ENCODE measurements at regions not wholly inside any gene's neighbourhood (a gene's known extent, or its start where the extent isn't known, plus 50 kb on each side); places are given as distances from the start of the nearest gene placed in this dataset.
A peak's percentile ranks its signal among the peaks of the same experiment; 100 is the strongest.
"Not testable (repeated sequence)": the region's sequence is repeated elsewhere in the genome, so short reads cannot be mapped to it uniquely, and the experiment has no call there.

DNA sequence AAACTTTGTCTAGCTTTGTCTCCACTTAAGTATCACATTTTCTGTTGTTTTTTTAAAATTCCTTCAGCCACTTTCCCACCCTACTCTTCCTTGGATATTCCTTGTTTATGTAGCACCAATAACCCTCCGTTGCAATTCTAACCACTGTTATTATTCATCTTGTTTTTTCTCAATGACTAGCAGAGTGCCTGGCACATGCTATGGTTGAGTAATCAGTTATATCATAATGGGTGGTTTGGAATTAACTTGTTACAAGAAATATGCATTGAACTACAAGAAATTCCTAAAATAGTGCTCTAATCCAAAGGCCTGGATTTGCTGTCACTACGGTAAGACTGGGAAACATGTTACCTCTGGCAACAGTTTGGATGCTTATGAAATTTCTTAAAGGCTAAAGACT is 756.6 kb downstream of the NOVA1 start:
- no peak overlapping the region for H3K27ac ChIP-seq (ENCODE audit: low read length)
- H3K9me3 ChIP-seq (ENCODE audit: control insufficient read depth, low read depth, low read length): no peaks in the 10 kb centered on the region
- no peaks in the 10 kb centered on the region for H3K36me3 ChIP-seq (ENCODE audit: control insufficient read depth, low read depth, low read length)
- no peaks in the 10 kb centered on the region for H3K27me3 ChIP-seq (ENCODE audit: control insufficient read depth, insufficient read depth, low read length)
- no peak overlapping the region for H3K9ac ChIP-seq (ENCODE audit: low read length)
- H3K4me3 ChIP-seq (ENCODE audit: low read length): no peak overlapping the region
- peaks cover 5% of the 10 kb centered on the region for H3K4me1 ChIP-seq (ENCODE audit: control insufficient read depth, low read depth, low read length)

DNA sequence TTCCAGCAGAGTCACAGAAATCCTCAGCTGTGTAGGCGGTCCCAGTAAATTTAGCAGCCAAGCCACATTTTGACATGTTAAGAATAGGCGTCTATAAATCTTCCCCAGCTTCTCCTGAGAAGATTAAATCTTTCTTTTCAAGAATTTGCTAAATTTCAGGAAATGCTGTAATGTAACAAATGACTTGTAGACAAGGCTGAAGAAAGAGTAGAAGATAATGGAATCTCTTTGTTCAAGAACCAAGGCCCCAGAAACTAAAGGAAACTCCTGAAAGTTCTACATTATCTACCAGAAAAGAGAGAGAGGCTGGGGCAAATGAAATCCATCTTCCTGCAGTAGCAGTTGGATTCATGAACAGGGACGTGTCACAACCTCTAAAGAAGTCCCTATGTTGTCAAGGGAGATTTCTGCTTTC is 760.3 kb downstream of the NOVA1 start:
- H3K9me3 ChIP-seq (ENCODE audit: control insufficient read depth, low read depth, low read length): no peaks in the 10 kb centered on the region
- no peaks in the 10 kb centered on the region for H3K36me3 ChIP-seq (ENCODE audit: control insufficient read depth, low read depth, low read length)
- H3K27ac ChIP-seq (ENCODE audit: low read length): no peak overlapping the region
- no peak overlapping the region for H3K9ac ChIP-seq (ENCODE audit: low read length)
- H3K27me3 ChIP-seq (ENCODE audit: control insufficient read depth, insufficient read depth, low read length): no peaks in the 10 kb centered on the region
- peaks cover 6% of the 10 kb centered on the region for H3K4me1 ChIP-seq (ENCODE audit: control insufficient read depth, low read depth, low read length)
- H3K4me3 ChIP-seq (ENCODE audit: low read length): no peak overlapping the region

DNA sequence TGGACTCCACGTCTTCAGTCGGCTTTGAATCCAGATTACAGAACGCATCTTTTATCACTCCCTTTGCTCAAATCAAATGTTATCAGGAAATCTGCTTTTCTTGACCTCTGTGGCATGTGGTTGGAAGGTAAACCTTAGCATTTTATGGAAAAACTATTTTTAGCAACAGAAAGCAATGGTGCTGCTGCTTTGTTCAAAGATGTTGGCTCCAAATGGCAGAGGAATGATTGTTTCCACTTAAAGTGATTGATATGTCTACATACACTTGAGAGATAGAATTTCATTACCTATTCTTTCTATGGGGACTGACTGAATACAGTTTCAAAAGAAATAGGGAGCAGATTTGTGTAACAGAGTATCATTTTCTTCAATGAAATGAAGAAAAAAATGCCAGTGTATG is 761.2 kb downstream of the NOVA1 start:
- Histone ChIP-seq H3K4me1 (ENCODE audit: control insufficient read depth, low read depth, low read length) (peaks cover 4% of the 10 kb centered on the region), H3K27me3 (ENCODE audit: control insufficient read depth, insufficient read depth, low read length) (no peaks in the 10 kb centered on the region), H3K27ac (ENCODE audit: low read length) (no peak overlapping the region), H3K4me3 (ENCODE audit: low read length) (no peak overlapping the region), H3K9ac (ENCODE audit: low read length) (no peak overlapping the region), H3K36me3 (ENCODE audit: control insufficient read depth, low read depth, low read length) (no peaks in the 10 kb centered on the region), H3K9me3 (ENCODE audit: control insufficient read depth, low read depth, low read length) (no peaks in the 10 kb centered on the region)

DNA sequence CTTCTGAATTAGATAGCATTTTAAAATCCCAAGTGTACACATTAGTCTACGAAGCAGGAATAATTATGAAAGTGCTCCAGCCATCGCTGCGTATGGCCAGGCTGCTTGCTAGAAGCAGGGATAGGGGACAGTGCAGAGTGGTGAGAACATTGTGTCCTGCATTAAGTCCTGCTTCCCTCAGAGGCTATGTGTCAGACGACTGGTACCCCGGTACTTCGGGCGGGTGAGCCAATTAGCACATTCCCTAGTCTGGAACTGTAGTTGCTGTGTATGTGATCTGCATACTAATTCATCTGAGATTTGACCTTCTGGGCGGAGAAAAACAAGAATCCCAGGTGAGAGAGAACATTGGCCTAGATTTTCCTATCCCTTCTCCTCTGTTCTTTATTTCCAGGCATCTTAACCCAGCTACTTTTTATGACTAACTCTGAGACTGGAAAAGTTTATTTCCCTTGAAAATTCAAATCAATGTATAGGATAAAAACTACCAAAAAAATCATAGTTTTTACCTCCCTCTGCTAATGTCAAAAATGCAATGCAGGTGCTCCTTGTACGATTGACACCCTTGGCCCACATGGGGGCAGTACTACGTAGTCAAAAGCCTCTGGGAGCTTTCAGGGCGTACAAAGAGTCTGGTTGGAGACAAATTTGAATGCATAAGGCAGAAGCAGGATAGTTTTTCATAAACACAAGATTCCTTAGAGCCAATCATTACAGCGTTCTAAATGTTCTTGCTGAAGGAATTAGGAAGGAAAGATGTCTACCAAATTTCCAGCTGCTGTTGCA is 764.3 kb downstream of the NOVA1 start:
- H3K9ac ChIP-seq (ENCODE audit: low read length): peak overlapping the region; percentile 2
- H3K27me3 ChIP-seq (ENCODE audit: control insufficient read depth, insufficient read depth, low read length): no peaks in the 10 kb centered on the region
- no peaks in the 10 kb centered on the region for H3K36me3 ChIP-seq (ENCODE audit: control insufficient read depth, low read depth, low read length)
- H3K4me3 ChIP-seq (ENCODE audit: low read length): no peak overlapping the region
- no peak overlapping the region for H3K27ac ChIP-seq (ENCODE audit: low read length)
- H3K4me1 ChIP-seq (ENCODE audit: control insufficient read depth, low read depth, low read length): peaks cover 4% of the 10 kb centered on the region
- H3K9me3 ChIP-seq (ENCODE audit: control insufficient read depth, low read depth, low read length): no peaks in the 10 kb centered on the region

DNA sequence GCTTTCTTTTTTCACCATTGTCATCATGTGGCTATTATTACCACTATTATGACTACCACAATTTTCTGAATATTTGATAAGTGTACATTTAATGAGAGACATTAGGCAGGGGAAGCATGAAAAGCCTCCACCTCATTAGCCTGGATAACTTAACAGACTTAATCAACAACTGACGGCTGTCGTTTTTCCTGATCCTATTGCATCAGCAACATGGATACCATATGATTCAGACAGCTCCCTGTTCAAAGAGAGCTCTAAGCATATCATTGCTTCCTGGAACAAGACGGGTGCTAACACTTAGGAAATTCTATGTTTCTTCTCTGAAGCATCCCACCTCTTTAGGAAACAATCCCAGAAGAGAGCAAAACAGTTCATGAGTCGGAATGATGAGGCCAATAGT is 765.2 kb downstream of the NOVA1 start:
- Histone ChIP-seq H3K9me3 (ENCODE audit: control insufficient read depth, low read depth, low read length) (no peaks in the 10 kb centered on the region), H3K4me3 (ENCODE audit: low read length) (no peak overlapping the region), H3K27ac (ENCODE audit: low read length) (no peak overlapping the region), H3K4me1 (ENCODE audit: control insufficient read depth, low read depth, low read length) (peaks cover 4% of the 10 kb centered on the region), H3K9ac (ENCODE audit: low read length) (no peak overlapping the region), H3K27me3 (ENCODE audit: control insufficient read depth, insufficient read depth, low read length) (no peaks in the 10 kb centered on the region), H3K36me3 (ENCODE audit: control insufficient read depth, low read depth, low read length) (no peaks in the 10 kb centered on the region)

DNA sequence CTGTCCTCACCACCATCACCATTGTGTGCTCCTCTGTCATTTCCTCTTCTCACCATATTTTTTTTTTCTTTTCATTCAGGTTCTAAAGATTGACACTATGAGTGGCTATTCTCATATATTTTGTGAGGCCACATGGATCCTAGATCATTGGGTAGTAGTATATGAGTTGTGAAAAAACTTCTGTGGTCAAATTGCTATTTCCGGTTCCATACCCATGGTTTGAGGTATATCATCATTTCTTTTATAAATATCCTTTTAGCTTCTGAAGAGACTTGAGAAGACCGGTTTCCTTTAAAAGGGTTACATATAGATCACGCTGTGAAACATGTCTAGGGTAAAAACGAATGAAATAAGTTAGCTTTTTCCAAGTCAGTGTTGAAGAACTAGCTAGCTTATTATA is 769.3 kb downstream of the NOVA1 start:
- Histone ChIP-seq H3K9me3 (ENCODE audit: control insufficient read depth, low read depth, low read length) (no peaks in the 10 kb centered on the region), H3K36me3 (ENCODE audit: control insufficient read depth, low read depth, low read length) (no peaks in the 10 kb centered on the region), H3K27ac (ENCODE audit: low read length) (no peak overlapping the region), H3K4me1 (ENCODE audit: control insufficient read depth, low read depth, low read length) (peaks cover 3% of the 10 kb centered on the region), H3K27me3 (ENCODE audit: control insufficient read depth, insufficient read depth, low read length) (no peaks in the 10 kb centered on the region), H3K9ac (ENCODE audit: low read length) (no peak overlapping the region), H3K4me3 (ENCODE audit: low read length) (no peak overlapping the region)

DNA sequence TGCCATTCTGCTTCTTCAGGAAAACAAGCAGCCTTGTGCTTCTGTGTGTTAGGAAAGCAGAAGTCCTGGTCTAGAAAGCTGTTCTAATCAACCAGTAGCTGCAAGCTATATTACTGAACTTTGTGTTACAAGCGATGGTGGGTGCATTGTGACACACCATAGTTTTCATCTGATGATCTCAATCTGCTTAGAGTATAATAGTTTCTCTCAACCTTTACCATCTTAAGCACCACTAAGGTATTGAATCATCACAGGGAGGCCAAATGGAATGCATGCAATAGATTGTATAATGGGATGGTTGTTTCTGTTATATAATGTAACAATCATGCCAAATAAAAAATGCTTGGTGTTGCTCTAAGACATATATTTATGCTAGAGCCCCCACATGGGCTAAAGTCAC is 771.7 kb downstream of the NOVA1 start:
- no peak overlapping the region for H3K9ac ChIP-seq (ENCODE audit: low read length)
- H3K4me1 ChIP-seq (ENCODE audit: control insufficient read depth, low read depth, low read length): no peaks in the 10 kb centered on the region
- no peaks in the 10 kb centered on the region for H3K27me3 ChIP-seq (ENCODE audit: control insufficient read depth, insufficient read depth, low read length)
- no peak overlapping the region for H3K4me3 ChIP-seq (ENCODE audit: low read length)
- H3K36me3 ChIP-seq (ENCODE audit: control insufficient read depth, low read depth, low read length): no peaks in the 10 kb centered on the region
- H3K27ac ChIP-seq (ENCODE audit: low read length): no peak overlapping the region
- no peaks in the 10 kb centered on the region for H3K9me3 ChIP-seq (ENCODE audit: control insufficient read depth, low read depth, low read length)

DNA sequence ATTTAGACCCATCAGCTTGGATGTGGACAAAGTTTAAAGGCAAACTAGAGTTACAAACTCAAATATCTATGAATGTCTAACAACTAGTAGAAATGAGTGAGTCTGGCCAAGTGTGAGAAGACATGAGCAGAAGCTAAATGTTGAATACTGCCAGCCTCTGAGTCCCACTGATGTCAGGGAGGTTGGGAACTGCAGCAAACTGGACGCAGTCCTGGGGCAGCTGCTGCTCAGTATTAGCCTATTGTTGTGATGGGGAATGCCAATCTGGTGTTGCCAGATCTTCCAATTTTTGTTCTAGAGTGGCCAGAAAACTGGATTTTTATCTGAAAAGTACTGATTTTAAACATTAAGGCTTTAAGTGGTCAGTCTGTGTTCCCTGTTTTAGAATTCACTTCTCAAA is 770.4 kb upstream of the STXBP6 start:
- peaks cover 16% of the 10 kb centered on the region for H3K4me1 ChIP-seq (ENCODE audit: control insufficient read depth, low read depth, low read length)

DNA sequence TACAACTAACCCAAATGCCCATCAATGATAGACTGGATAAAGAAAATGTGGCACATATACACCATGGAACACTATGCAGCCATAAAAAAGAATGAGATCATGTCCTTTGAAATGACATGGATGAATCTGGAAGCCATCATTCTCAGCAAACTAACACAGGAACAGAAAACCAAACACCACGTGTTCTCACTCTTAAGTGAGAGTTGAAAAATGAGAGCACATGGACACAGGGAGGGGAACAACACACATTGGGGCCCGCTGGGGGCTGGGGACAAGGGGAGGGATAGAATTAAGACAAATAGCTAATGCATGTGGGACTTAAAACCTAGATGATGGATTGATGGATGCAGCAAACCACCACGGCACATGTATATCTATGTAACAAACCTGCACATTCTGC is 764.7 kb upstream of the STXBP6 start:
- not testable (repeated sequence) for H3K4me3 ChIP-seq (ENCODE audit: low read length); H3K9me3 ChIP-seq (ENCODE audit: control insufficient read depth, low read depth, low read length); H3K9ac ChIP-seq (ENCODE audit: low read length); H3K36me3 ChIP-seq (ENCODE audit: control insufficient read depth, low read depth, low read length); H3K27ac ChIP-seq (ENCODE audit: low read length); H3K27me3 ChIP-seq (ENCODE audit: control insufficient read depth, insufficient read depth, low read length)
- peaks cover 20% of the 10 kb centered on the region for H3K4me1 ChIP-seq (ENCODE audit: control insufficient read depth, low read depth, low read length)

More for the DNA sequence above, 770.4 kb upstream of the STXBP6 start:
- Histone ChIP-seq H3K9me3 (ENCODE audit: control insufficient read depth, low read depth, low read length) (no peaks in the 10 kb centered on the region), H3K27ac (ENCODE audit: low read length) (no peak overlapping the region), H3K36me3 (ENCODE audit: control insufficient read depth, low read depth, low read length) (no peaks in the 10 kb centered on the region), H3K27me3 (ENCODE audit: control insufficient read depth, insufficient read depth, low read length) (no peaks in the 10 kb centered on the region), H3K4me3 (ENCODE audit: low read length) (no peak overlapping the region), H3K9ac (ENCODE audit: low read length) (no peak overlapping the region)

DNA sequence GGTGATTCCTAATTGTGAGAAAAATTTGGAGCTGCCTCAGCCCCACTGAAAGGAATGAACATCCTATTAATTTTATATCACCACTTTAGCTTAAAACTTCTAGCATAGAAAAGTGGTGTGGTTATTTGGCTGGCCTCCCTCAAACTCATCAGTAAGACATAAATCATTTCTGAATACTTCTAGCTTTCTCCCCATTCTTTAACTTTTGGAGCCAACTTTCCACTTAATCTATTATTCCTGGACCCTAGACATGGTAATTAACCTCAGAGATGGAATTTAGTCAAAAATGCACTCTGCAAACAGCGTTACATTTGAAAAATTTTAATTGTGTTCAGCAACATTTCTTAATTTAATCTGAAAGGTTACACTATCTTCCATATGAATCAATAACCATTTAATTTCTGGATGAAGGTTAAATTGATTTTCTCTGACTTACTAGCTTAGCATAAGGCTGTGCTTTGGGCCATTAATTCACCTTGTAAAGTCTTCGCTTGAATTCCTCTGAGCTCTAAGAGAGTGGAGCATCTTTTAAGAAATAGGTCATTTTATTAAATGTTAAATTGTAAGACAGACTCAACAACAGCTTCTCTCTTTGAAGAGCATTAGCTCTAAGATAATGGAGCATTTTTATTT is 753.6 kb upstream of the STXBP6 start:
- Histone ChIP-seq H3K36me3 (ENCODE audit: control insufficient read depth, low read depth, low read length) (no peaks in the 10 kb centered on the region), H3K9ac (ENCODE audit: low read length) (no peak overlapping the region), H3K9me3 (ENCODE audit: control insufficient read depth, low read depth, low read length) (no peaks in the 10 kb centered on the region), H3K4me3 (ENCODE audit: low read length) (no peak overlapping the region), H3K4me1 (ENCODE audit: control insufficient read depth, low read depth, low read length) (no peaks in the 10 kb centered on the region), H3K27me3 (ENCODE audit: control insufficient read depth, insufficient read depth, low read length) (no peaks in the 10 kb centered on the region), H3K27ac (ENCODE audit: low read length) (no peak overlapping the region)

DNA sequence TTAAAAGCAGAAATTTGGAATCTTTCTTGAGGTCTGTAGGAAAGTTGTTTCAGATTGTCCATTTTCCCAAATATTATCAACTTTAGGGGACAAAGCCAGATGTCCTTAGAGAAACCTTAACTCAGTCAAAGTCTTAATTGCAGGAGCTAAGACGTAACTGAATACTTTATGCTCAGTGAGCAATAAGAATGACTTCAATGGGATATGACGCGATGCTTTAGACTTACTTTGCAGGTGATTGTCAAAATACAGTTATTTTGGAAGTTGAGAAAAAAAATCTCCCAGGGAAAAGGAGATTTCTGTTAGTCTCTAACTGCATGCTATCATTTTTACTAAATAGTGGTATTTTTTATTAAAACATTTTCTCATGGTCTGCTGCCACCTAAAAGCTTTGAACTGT is 750.9 kb upstream of the STXBP6 start:
- Histone ChIP-seq H3K4me3 (ENCODE audit: low read length) (no peak overlapping the region), H3K27ac (ENCODE audit: low read length) (no peak overlapping the region), H3K4me1 (ENCODE audit: control insufficient read depth, low read depth, low read length) (no peaks in the 10 kb centered on the region), H3K9me3 (ENCODE audit: control insufficient read depth, low read depth, low read length) (no peaks in the 10 kb centered on the region), H3K36me3 (ENCODE audit: control insufficient read depth, low read depth, low read length) (no peaks in the 10 kb centered on the region), H3K27me3 (ENCODE audit: control insufficient read depth, insufficient read depth, low read length) (no peaks in the 10 kb centered on the region), H3K9ac (ENCODE audit: low read length) (no peak overlapping the region)

DNA sequence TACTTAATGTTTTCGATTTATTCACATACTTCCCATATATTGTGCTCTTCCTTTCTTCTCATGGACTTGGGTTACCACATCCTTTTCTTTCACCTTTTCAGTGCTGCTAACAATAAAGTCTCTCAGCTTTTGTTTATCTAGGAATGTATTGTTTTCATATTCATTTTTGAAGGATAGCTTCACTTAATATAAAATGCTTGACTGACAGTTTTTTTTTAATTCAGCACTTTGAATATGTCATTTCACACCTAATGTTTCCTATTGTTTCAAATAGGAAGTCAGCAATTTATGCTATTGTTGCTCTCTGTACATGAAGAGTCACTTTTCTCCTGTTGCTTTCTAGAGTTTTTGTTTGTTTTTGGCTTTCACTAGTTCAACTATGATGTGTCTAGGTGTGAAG is 738.3 kb upstream of the STXBP6 start:
- Histone ChIP-seq H3K9me3 (ENCODE audit: control insufficient read depth, low read depth, low read length) (peaks cover 6% of the 10 kb centered on the region), H3K4me3 (ENCODE audit: low read length) (no peak overlapping the region)

More for the DNA sequence above, 738.3 kb upstream of the STXBP6 start:
- no peak overlapping the region for H3K27ac ChIP-seq (ENCODE audit: low read length)
- H3K4me1 ChIP-seq (ENCODE audit: control insufficient read depth, low read depth, low read length): no peaks in the 10 kb centered on the region
- no peaks in the 10 kb centered on the region for H3K27me3 ChIP-seq (ENCODE audit: control insufficient read depth, insufficient read depth, low read length)
- no peaks in the 10 kb centered on the region for H3K36me3 ChIP-seq (ENCODE audit: control insufficient read depth, low read depth, low read length)
- no peak overlapping the region for H3K9ac ChIP-seq (ENCODE audit: low read length)
